RPMI8226 (cell line): ENCODE measurements at regions not wholly inside any gene's neighbourhood (a gene's known extent, or its start where the extent isn't known, plus 50 kb on each side); places are given as distances from the start of the nearest gene placed in this dataset.
A peak's percentile ranks its signal among the peaks of the same experiment; 100 is the strongest.
"Not testable (repeated sequence)": the region's sequence is repeated elsewhere in the genome, so short reads cannot be mapped to it uniquely, and the experiment has no call there.

Experiments
- DNase-seq: peaks from one replicate; pipeline ENCODE4 v3.0.0-alpha.2; 2015

DNA sequence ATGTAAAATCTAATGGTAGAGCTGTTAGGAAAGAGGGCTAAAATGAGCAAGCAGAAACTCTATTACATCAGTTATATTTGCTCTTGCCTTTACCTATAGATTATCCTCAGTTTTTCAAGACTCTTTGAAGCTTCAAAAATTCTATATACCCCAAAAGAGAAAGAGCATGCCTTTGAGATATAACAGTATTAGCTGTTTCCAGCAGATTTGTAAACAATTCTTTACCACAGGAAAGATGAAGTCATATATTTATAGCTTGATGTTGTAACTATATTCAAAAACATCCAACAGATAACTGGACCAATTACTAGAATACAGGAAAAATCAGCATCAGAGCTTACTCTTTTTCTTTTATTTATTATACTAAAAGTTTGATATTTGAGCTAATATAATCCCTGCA, 416.2 kb upstream of the TPK1 start:
- no peak for DNase-seq

DNA sequence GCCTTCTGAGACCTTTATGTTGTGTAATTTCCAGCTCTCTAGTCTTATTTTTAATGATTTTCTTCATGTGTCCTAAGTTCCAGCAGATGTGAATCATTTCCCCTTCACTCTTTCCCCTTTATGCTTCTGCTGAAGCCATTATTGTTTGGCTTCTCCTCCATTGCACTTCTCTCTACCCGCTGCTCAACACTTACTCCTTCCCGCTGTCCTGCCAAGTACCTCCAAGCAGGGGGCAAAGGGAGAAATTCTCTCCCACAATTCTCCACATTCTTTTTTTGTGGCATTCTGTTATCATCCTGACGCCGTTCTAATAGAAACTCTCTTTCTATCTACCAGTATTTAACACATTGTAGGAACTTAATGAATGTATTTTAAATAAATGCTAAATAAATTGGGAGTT, 388.9 kb upstream of the TPK1 start:
- no peak for DNase-seq

DNA sequence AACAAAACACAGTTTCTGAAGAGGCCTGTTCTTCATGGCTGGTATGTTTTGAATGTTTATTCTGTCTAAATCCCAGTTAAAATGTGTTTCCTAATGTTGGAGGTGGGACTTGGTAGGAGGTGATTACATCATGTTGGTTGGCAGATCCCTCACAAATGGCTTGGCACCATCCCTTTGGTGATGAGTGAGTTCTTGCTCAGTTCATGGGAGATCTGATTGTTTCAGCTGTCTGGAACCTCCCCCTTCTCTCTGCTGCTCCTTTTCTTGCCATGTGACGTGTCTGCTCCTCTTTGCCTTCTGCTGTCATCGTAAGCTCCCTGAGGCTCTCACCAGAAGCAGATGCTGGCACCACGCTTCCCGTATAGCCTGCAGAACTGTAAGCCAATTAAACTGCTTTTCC, 383.6 kb upstream of the TPK1 start:
- no peak for DNase-seq

DNA sequence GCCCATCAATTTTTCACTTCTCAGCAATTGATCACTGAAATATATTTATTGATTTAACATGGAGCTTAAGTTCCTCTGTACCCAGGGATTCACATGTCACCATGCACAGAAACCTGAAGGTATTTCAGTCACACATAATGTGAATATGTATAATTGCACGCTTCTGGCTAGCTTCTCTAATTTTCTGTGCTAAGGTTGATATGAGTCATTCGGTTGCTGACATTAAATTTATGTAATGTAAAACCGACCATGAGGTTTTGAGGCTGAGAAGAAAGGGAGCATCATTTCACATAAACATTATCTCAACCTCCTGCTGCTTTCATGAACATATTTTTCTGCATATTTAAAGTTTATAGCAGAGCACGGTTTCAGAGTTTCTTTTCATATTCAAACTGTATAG, 381.0 kb upstream of the TPK1 start:
- DNase-seq, result no peak

DNA sequence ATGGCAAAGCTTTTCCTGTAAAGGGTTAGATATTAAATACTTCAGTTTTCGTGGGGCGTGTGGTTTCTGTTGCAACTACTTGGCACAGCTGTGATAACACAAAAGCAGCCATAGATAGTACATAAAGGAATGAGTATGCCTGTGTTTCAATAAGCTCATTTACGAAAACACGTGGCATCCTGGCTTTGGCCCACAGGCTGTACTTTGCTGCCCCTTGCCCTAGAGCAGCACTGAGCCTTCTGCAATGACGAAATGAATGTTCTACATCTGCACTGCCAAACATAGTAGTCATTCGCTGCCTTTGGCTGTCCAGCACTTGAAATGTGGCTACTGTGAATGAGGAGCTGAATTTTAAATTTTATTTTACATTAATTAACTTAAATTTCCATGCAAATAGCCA, 376.2 kb upstream of the TPK1 start:
- no peak for DNase-seq

DNA sequence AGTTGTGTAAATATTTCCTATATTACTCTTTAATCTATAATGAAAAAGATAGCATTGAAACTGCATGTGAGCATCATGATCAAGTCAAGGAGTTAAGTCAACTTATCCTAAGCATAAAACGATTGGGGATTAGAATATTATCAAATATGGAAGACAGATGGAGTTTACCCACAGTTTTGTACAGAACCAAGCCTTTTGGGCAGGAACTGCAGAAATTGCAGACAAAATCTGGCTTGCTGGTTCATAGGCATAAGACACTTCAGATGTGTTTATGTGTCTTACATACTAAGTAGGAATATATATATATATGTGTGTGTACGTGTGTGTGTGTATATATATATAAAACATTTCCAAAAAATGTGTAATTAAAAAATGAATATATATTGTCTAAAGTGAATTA, 375.4 kb upstream of the TPK1 start:
- no peak for DNase-seq

DNA sequence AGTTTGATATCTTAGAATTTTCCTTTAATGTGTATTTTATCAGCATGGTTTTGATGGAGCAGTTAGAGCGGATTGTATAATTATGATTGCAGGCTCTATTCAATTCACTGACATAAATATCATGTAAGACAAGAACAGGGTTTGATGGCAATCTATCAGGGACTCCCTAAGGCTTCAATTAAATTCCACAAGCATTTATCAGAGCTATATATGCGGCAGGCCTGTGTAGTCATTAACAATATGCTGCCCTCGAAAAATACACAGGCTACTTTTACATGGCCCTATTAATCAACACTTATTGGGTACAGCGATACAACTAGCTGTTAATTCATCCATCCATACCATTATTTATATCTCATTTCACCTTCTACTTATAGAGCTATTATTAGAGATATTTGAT, 358.1 kb upstream of the TPK1 start:
- DNase-seq, result no peak

DNA sequence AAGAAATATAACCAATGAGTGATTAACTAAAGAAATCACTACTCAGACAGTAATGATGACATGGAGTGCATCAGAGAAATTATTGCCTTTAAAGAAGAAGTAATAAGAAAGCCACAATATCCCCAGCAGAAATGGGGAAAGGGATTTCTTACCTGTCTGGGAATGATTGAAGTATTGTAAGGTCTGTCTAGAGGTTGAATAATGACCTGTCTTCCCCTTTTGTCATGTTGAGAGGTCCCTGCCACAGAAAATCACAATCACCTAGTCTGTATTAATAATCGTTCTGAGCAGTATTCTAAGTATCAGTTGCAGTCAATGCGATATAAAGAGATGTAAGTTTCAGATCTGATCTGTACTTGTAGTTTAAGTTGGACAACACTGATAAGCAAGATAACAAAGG, 349.1 kb upstream of the TPK1 start:
- no peak for DNase-seq

DNA sequence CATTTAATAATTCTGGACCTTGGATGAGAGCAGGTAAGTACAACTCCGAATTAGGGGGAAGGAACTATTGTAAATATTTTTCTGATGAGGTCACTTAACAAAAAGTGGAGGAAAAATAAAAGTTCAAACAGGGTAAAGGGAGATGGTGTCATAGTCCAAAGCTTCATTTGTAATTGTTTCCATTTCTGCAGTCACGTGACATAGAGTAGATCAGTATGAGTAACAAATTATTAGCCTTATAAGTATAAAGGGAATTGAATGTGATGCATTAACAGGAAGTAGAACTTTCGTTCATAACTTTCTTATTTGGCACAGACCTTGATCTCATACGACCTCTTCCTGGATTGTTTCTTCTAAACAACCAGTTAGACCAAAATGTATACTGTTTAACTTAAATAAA, 347.2 kb upstream of the TPK1 start:
- no peak for DNase-seq

DNA sequence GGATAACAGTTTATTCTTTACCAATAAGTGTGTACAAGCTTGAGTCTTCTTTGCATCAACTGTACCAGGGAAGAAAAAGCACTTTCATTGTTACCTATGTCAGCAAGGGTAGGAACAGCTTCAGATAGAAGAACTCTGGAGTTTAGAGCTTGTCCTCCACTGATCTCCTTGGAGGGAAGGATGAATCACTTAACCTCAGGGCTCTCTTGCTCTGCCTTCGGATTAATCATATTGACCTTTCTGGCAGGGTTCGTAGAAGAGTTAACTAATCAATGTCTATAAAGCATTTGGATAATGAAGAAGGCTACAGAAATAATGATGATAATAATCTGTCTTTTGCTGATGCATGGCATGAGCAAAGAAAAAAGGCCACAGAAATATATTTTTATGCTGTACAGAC, 339.5 kb upstream of the TPK1 start:
- DNase-seq, result no peak

DNA sequence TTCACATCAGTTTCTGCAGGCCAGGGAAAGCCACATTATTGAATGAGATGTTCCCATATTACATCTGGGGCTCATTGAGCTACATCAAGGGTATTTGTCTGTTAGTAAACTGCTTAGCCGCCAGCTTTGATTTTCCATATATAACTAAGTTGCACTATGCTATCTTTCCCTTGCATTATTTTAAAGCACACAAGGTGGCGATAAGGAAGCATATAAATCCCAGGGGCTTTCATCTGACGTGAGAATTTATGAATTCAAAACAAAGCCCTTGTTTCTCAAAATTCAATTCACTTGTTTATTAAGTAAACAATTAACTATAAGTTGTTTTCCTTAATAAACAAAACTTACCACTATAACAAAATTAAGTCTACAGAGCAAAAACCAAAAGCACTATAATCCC, 334.1 kb upstream of the TPK1 start:
- peak; percentile 29 for DNase-seq

DNA sequence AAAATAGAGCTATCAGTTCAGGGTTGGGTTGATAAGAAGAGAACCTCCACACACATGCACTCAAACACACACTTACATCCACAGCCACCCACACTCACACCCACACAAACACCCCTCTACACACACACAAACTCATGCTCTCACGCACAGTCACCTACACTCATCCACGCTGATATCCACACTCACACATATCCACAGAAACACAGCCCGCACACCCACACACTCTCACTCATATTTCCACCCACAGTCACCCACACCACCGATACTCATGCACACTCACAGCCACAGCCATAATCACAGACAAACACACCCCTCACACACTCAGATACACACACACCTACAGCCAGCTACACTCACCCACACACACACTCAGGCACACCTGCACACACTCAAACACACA, 333.0 kb upstream of the TPK1 start:
- DNase-seq, result no peak

DNA sequence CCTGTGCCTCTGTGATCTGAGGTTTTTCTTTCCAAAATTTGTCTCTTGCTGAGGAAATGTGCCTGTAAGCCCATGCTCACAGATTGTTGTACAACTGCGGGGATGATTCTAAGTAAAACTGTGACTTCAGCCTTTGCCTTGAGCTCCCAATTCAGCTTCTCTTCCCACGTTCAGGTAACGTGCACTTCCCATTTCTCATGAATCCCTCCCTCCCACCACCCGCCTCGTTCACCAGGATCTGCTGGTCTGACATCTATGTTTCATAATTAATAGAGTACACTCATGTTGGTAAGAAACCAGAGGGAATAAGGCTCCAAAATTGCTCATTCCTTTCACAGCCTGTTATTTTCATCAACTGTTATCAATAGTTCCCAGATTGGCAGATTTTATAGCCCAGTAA, 332.6 kb upstream of the TPK1 start:
- DNase-seq, result no peak

DNA sequence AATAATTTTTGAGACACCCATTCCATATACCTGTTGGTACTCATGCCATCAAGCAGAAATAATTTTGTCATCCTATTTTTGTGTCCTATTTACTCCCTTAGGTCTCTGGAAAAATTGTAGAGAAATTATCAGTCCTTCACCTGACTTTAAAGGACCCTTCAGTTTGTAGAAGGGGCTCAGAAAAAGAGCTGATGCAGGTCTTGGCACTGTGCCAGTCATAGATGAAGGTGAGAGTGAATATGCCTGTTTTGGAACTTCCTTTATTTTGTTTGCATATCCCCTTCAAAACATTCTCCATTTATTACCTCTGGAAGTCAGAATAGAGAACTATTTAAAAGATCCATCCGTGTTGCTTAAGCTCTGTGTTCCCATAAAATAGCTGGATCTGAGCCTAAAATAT, 321.0 kb upstream of the TPK1 start:
- DNase-seq, result no peak

DNA sequence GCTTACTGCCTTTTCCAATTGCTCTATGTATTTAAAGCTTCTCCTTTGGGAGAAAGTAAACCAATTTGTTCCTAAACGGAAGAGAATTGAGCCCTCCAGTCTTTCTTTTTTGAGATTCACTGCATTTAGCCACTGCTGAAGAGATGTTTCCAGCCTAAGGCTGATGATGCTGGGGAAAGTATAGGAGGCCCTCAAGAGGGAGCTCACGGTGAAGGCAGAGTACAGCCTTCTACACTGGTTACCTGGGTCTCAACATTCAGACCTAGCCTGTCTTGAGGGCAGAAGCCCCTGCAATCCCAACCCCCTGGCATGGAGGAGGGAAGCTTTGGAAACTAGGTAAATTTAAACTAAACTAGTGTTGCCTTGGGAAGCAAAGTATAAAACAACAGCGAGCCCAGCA, 316.7 kb upstream of the TPK1 start:
- DNase-seq, result no peak

DNA sequence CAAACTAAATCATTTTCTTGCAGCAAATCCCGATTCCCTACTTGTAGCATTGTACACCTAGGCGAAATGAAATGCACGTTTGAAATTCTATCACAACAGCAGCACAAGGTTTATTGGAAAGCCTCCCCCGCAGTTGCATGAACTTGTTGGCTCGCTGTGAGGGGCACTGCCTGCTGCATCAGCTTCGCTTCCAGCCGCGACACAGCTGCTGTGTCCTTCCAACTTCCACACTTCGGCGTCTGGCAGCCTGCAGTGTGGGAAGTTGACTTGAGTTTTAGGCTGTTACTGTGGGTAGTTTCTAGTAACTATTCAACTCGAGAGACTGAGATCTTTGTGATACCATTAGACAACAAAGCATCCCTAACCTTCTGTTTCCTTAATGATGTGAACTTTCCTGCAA, 315.8 kb upstream of the TPK1 start:
- DNase-seq, result no peak

DNA sequence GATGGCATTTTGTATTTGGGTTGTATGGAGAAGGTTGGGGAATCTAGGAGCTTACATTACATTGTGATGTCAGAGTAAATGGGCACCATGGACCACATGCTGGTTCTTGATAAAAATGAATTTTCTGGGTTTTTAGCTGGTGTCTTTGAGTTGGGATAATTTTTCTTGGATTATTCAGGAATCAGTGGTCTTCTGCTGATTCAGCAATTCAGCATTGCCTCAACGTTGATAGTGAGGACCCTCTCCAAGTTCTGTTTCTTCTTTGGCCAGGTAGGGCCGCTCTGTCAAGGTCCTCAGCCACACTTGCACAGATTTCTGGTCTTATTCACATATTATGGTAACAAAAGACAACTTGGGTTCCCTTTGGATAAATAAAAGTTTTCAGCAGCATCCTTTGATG, 312.0 kb upstream of the TPK1 start:
- DNase-seq, result no peak

DNA sequence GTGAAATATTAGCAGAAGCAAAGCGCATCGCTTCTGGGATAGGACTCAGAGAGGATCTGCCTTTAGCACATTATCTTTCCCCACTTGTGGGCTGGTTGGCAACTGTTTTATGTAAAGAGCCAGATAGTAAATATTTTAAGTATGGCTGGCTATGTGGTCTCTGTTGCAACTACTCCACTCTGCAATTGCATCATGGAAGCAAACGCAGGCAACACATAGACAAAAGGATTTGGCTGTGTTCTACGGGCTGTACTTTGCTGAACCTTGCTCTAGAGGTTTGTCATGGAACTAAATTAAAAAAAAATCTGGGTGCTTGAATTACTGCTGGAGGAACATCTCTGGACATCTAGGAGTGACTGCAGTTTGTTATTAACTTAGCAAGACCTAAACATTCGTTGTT, 307.8 kb upstream of the TPK1 start:
- no peak for DNase-seq

DNA sequence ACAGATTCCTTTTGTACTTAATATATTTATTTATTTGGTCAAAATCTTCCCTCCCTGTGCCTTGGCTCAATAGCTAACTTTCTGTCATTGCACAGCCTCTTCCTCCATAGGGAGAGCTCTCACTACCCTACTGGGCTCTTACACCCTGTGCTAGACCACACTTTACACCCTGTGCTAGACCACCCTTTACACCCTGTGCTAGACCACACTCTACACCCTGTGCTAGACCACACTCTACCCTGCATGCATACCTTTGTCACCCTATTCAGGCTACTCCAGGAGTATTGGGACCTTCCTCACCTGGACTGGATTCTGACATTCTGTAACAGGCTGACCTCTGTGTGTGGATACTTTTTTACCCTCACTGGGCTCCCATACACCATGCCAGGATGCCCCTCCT, 298.5 kb upstream of the TPK1 start:
- no peak for DNase-seq

DNA sequence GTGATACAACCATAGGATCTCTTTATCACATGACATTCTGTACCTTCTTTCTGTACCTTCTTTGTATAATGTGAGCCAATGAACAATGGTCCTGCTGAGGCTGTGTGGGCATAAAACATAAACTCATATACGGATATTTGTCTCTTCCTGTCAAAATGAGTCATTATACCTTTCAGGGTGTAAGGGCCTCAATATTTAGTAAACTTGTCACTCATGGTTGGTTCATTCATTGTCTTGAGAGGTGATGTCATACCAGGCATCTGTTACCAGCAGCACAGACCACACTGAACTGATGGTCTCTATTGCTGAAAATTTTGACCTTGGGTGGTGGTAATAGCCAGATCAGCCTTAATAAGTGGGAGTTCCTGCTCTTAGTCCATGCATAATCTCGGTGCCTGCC, 287.6 kb upstream of the TPK1 start:
- no peak for DNase-seq

DNA sequence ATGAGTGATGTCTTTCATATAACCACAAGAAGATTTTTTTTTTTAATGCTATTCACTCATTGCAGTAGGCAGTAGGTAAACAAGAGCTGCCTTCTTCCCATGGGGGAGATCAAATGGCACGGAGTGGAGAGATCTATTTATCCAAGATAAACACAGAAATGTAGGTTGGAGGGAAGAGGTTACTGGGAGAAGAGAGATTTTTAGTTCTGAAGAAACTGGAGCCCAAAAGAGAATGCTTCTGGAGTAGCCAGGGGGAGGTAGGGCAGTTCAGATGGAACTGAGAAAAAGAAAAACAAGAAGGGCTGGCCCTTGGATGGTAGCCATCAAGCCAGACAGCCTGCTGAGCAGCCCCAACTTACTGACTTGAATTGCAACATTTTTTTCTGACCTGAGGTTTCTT, 270.1 kb upstream of the TPK1 start:
- DNase-seq, result no peak

DNA sequence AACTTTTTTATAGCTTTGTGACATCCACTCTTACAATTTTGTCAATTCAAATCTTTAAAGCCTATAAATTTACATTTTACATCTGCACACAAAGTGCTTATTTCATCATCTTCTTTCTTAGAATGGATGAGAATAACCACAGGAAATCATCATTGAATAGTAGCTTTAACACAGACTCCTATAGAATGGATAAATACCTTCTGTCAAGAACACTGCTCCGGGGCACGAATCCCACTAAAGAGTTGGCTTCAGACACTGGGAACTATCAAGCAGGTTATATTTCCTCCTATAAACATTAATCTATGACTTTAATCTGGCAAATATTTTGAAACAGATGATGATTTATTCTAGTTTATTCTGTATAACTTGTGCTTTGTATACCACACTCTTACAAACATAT, 269.7 kb upstream of the TPK1 start:
- DNase-seq, result no peak

DNA sequence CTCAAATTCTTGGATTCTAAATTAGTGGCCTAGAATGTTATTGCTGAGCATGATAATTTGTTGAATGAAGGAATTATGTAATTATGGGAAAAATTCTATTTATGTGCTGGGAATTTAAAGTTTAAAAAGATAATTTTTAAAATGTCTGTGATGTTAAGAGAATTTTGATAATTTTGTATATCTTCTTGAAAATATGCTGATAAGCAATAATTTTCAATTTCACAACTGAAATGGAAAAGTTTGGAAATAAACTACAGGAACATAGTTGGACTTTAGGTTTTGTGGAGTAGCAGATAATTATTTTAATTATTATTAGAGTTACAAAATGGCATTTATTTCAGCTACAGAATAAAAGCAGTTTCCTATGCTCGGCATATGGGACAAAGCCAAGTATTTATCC, 268.5 kb upstream of the TPK1 start:
- DNase-seq, result no peak

DNA sequence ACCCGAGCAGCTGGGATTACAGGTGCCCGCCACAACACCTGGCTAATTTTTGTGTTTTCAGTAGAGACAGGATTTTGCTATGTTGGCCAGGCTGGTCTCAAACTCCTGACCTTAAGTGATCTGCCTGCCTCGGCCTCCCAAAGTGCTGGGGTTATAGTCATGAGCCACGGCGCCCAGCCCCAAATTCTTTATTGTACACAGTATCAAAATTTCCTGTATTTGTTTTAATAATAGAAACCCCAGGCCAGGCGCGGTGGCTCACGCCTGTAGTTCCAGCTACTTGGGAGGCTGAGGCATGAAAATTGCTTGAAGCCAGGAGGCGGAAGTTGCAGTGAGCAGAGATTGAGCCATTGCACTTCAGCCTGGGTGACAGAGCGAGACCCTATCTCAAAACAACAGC, 266.3 kb upstream of the TPK1 start:
- not testable (repeated sequence) for DNase-seq

DNA sequence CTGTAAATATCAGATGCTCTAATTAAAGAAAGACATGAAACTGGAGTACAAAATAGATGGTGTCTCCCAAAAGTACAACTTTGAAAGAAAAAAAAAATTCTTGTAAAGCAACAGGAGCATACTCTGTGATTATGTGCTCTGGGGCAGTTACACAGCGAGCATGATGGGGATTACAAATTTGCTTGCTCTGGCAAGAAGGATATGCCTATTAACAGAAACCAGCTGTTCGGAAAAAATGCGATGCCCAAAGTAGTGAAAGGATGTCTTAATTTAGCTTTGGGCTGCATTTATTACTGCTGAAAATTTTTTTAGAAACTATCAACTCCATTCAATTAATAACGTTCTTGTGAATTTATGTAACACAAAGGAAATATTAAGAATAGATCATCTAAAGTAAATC, 256.9 kb upstream of the TPK1 start:
- no peak for DNase-seq

DNA sequence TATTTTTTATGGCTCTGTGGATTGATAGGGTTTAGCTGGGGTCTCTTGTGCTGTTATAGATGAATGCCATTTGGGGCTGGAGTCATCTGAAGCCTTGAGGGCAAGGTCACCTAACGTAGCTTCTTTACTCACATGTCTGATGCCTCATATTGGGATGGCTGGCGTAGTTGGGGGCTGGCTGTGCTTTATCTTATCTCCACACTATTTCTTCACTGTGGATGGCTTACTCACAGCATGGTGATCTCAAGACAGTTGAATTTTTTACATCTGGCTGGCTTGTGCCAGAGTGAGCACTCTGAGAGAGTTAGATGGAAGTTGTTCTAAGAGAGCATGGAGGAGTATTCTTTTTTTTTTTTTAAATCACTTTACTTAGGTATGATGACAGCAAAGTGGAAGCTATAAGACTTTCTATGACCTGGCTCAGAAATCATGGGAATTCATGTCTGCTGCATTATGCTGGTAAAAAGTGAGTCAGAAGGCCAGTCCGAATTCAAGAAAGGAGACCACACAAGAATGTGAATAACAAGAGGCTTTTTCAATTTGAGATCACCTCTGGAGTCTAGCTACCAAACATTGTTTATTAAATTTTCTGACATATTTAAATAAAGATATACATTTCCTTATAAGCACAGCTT, 252.4 kb upstream of the TPK1 start:
- DNase-seq, result no peak
